K562 (cell line): ENCODE measurements at regions not wholly inside any gene's neighbourhood (a gene's known extent, or its start where the extent isn't known, plus 50 kb on each side); places are given as distances from the start of the nearest gene placed in this dataset.

ENCODE experiments used
- ATAC-seq: fragments of 200-7000 bp; cut with Tn5 transposase; 3 replicates; pipeline ENCODE4 v1.9.1; 2020; ENCODE audit warnings: moderate library complexity
- BruUV-seq: library from RNA; stranded (reverse); fragments of 400-500 nt; replicated peaks from 2 replicates; lab custom pipeline; 2021; lab: Mats Ljungman, UMichigan
- CTCF ChIA-PET: fragments of 300-600 bp; formaldehyde crosslinking; extraction: SDS; loops from one replicate; lab custom pipeline; 2021; ENCODE audit warnings: low intra/inter-chr PET ratio; lab: Yijun Ruan, JAX
- POLR2A ChIA-PET: fragments of 300-600, 350-650 bp; sonication (Branson Sonifier 250); formaldehyde crosslinking; extraction: SDS; loops from one replicate; lab custom pipeline; 2021; ENCODE audit warnings: antibody characterized with exemption, inconsistent platforms; lab: Yijun Ruan, JAX
- DNase-seq, 4 experiments: peaks; one replicate each; pipeline versions ENCODE4 v3.0.0 to v3.0.0-alpha.2; 2011 to 2018; ENCODE audit warnings: low spot score in 3 of 4, mixed read lengths in 3 of 4; ENCODE audit errors: extremely low read depth in 1 of 4
- FAIRE-seq: peaks from 2 replicates; lab custom pipeline; 2011; peaks lifted over from hg19 to GRCh38; lab: Jason Lieb, UNC
- H2AFZ ChIP-seq: 2 replicates; pipeline ENCODE4 v1.6.0; 2011; ENCODE audit warnings: low read depth, low read length, control low read depth, inconsistent platforms
- H3K27ac ChIP-seq: fragments of 200-600 bp; 3 replicates; pipeline ENCODE4 v1.8.0; 2011; ENCODE audit warnings: low read depth, mild to moderate bottlenecking, control low read depth, inconsistent platforms, low read length, moderate library complexity, mixed read lengths; ENCODE audit errors: extremely low read depth
- H3K27me3 ChIP-seq, 2 experiments: fragments of 300-600 bp in 1 of 2; 2 replicates in 1 of 2; 3 replicates in 1 of 2; pipeline versions ENCODE4 v1.6.0 to v1.8.0; 2011; ENCODE audit warnings: inconsistent platforms in 2 of 2, low read length in 2 of 2, mild to moderate bottlenecking in 1 of 2, mixed read lengths in 1 of 2, moderate library complexity in 1 of 2; ENCODE audit not compliant: control insufficient read depth in 2 of 2, insufficient read depth in 2 of 2
- H3K36me3 ChIP-seq: fragments of 300-600 bp; 3 replicates; pipeline ENCODE4 v1.8.0; 2011; ENCODE audit warnings: mild to moderate bottlenecking, low read length, inconsistent platforms; ENCODE audit not compliant: control insufficient read depth, insufficient read depth
- H3K4me1 ChIP-seq, 2 experiments: fragments of 200-600 bp in 1 of 2; replicated peaks in 1 of 2; 2 replicates in 1 of 2; 3 replicates in 1 of 2; pipeline versions ENCODE4 v1.5.1 to v1.8.0; 2011; ENCODE audit warnings: inconsistent platforms in 2 of 2, low read length in 2 of 2, mild to moderate bottlenecking in 1 of 2, mixed read lengths in 1 of 2, moderate library complexity in 1 of 2; ENCODE audit not compliant: control insufficient read depth in 2 of 2, insufficient read depth in 2 of 2
- H3K4me2 ChIP-seq: 2 replicates; pipeline ENCODE4 v1.6.1; 2011; ENCODE audit warnings: low read length, control low read depth, inconsistent platforms, mixed read lengths; ENCODE audit not compliant: insufficient read depth
- H3K4me3 ChIP-seq: fragments of 200-600 bp; sonication (generic), shearing (Covaris generic); 2 replicates; pipeline ENCODE4 v1.5.1; 2016; ENCODE audit warnings: control low read depth, inconsistent platforms
- H3K79me2 ChIP-seq: fragments of 200-600 bp; 3 replicates; pipeline ENCODE4 v1.8.0; 2011; ENCODE audit warnings: low read length, inconsistent platforms; ENCODE audit not compliant: control insufficient read depth, insufficient read depth
- H3K9ac ChIP-seq, 2 experiments: 2 replicates each; pipeline versions ENCODE4 v1.6.0 to v1.6.1; 2011; ENCODE audit warnings: low read depth in 2 of 2, low read length in 2 of 2, control low read depth in 1 of 2, inconsistent platforms in 1 of 2, mild to moderate bottlenecking in 1 of 2, mixed read lengths in 1 of 2; ENCODE audit not compliant: insufficient read depth in 1 of 2
- H3K9me1 ChIP-seq: one replicate; pipeline ENCODE4 v1.6.0; 2011; ENCODE audit warnings: inconsistent platforms, mild to moderate bottlenecking, low read length, moderate library complexity; ENCODE audit not compliant: control insufficient read depth, insufficient read depth
- H3K9me3 ChIP-seq: replicated peaks from 2 replicates; pipeline ENCODE4 v1.5.1; 2011; ENCODE audit warnings: low read depth, low read length, inconsistent platforms; ENCODE audit not compliant: control insufficient read depth, insufficient read depth
- H4K20me1 ChIP-seq: replicated peaks from 2 replicates; pipeline ENCODE4 v1.6.1; 2011; ENCODE audit warnings: low read length, inconsistent platforms, mixed read lengths; ENCODE audit not compliant: control insufficient read depth, insufficient read depth
- NBN ChIP-seq: fragments of 450-650 bp; IDR thresholded peaks from 2 replicates; pipeline ENCODE4 v1.6.1; 2016; ENCODE audit warnings: low read depth, mild to moderate bottlenecking
- RFX1 ChIP-seq: fragments of 450-650 bp; IDR thresholded peaks from 2 replicates; pipeline ENCODE4 v1.6.1; 2016; ENCODE audit warnings: mild to moderate bottlenecking, moderate library complexity
- SIN3A ChIP-seq, 2 experiments: fragments of 150-350 bp in 1 of 2; IDR thresholded peaks; 2 replicates each; pipeline ENCODE4 v1.6.1; 2011 to 2016; ENCODE audit warnings: borderline replicate concordance in 2 of 2, low read depth in 2 of 2, low read length in 2 of 2, mild to moderate bottlenecking in 2 of 2, moderate library complexity in 2 of 2; ENCODE audit not compliant: control insufficient read depth in 1 of 2
- SMARCB1 ChIP-seq: IDR thresholded peaks from 2 replicates; pipeline ENCODE4 v1.6.1; 2011; ENCODE audit warnings: improper control_type of control experiment, low read depth; ENCODE audit not compliant: insufficient read length
- ZNF316 ChIP-seq: fragments of 450-650 bp; IDR thresholded peaks from 2 replicates; pipeline ENCODE4 v1.6.1; 2016
- WGBS: fragments of 100-300 bp; shearing (Covaris generic); methylation state at CpG from one replicate; pipeline ENCODE4 v1.1.6; 2016; ENCODE audit warnings: low coverage, mixed read lengths; ENCODE audit not compliant: insufficient coverage; ENCODE audit errors: missing lambda C conversion rate; 5-methylcytosine and 5-hydroxymethylcytosine counted together
- in situ Hi-C: fragments of 300-500 bp; cut with MboI; formaldehyde crosslinking; loops from 4 replicates; pipeline ENCODE4 v1.15.0; 2018; ENCODE audit warnings: inconsistent platforms, mixed read lengths
- intact Hi-C: fragments of 100-400 bp; cut with micrococcal nuclease; formaldehyde crosslinking; loops from 2 replicates; pipeline ENCODE4 v1.14.2; 2022
- TF ChIP-seq, protein P1 (sequence below): fragments of 450-650 bp; formaldehyde crosslinking; IDR thresholded peaks from 2 replicates; pipeline ENCODE4 v1.4.0; 2020; ENCODE audit warnings: mild to moderate bottlenecking, moderate library complexity
- TF ChIP-seq, protein P2 (sequence below): sonication (generic); formaldehyde crosslinking; IDR thresholded peaks from 2 replicates; pipeline ENCODE4 v1.8.0; 2022; ENCODE audit warnings: mild to moderate bottlenecking, missing genetic modification reagents

DNA sequence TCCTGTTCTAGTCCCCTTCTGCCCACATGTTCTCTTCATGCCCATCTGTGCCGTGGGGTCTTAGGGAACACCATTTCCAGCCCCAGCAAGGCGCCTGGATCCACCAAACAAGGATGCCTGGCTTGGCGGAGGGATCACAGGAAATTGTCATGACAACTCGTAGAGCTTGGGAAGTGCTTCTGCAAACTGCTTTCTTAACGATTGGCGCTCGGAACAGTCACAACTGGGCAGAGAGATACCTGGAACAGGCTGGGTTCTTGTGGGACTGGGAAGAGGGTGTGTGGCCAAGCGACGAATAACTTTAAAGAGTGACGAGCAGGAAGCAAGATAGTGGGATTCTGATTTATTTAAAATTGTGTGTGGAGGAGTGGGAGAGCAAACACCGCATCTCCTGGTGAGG lies 329.8 kb downstream of the RPS6KC1 start:
- TF ChIP-seq, protein P1, sequence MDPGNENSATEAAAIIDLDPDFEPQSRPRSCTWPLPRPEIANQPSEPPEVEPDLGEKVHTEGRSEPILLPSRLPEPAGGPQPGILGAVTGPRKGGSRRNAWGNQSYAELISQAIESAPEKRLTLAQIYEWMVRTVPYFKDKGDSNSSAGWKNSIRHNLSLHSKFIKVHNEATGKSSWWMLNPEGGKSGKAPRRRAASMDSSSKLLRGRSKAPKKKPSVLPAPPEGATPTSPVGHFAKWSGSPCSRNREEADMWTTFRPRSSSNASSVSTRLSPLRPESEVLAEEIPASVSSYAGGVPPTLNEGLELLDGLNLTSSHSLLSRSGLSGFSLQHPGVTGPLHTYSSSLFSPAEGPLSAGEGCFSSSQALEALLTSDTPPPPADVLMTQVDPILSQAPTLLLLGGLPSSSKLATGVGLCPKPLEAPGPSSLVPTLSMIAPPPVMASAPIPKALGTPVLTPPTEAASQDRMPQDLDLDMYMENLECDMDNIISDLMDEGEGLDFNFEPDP, result no peak
- TF ChIP-seq SIN3A (IDR thresholded peaks at IDR 0.05; ENCODE audit: borderline replicate concordance in 2 of 2, control insufficient read depth in 1 of 2, low read depth in 2 of 2, low read length in 2 of 2) (no peak), ZNF316 (no peak), SMARCB1 (no peak), NBN (no peak), RFX1 (peak; percentile 26; the same call in 1 of the 2 replicates)
- TF ChIP-seq, protein P2, sequence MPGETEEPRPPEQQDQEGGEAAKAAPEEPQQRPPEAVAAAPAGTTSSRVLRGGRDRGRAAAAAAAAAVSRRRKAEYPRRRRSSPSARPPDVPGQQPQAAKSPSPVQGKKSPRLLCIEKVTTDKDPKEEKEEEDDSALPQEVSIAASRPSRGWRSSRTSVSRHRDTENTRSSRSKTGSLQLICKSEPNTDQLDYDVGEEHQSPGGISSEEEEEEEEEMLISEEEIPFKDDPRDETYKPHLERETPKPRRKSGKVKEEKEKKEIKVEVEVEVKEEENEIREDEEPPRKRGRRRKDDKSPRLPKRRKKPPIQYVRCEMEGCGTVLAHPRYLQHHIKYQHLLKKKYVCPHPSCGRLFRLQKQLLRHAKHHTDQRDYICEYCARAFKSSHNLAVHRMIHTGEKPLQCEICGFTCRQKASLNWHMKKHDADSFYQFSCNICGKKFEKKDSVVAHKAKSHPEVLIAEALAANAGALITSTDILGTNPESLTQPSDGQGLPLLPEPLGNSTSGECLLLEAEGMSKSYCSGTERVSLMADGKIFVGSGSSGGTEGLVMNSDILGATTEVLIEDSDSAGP (CRISPR knock-in tag), result no peak
- under 1% methylated on average over 11 of the region's 11 CpGs for WGBS
- no peak for ATAC-seq
- intact Hi-C loops, result no loop called here
- H3K27me3 ChIP-seq, result peaks cover 25 to 32% of the 10 kb centered on the region in 2 experiments
- no peaks in the 10 kb centered on the region for H3K9me3 ChIP-seq
- no peaks in the 10 kb centered on the region for H3K79me2 ChIP-seq
- POLR2A ChIA-PET, result no interaction called here
- CTCF ChIA-PET, result no interaction called here
- no peak overlapping the region for H3K4me2 ChIP-seq
- in situ Hi-C loops, result no loop called here
- no peaks in the 10 kb centered on the region for H3K36me3 ChIP-seq
- H4K20me1 ChIP-seq, result 0 out of 2 replicates have a peak, but pooled peaks cover 3% of the 10 kb centered on the region
- H3K9ac ChIP-seq, result no peak overlapping the region
- H3K4me1 ChIP-seq, result no peaks in the 10 kb centered on the region
- FAIRE-seq, result no peak
- H3K27ac ChIP-seq, result no peak overlapping the region
- no peaks in the 10 kb centered on the region for H3K9me1 ChIP-seq
- DNase-seq, result no peak
- no peak overlapping the region for H3K4me3 ChIP-seq
- no TSS peak for BruUV-seq
- H2AFZ ChIP-seq, result no peak overlapping the region
